HEK293T (cell line): ENCODE measurements at regions not wholly inside any gene's neighbourhood (a gene's known extent, or its start where the extent isn't known, plus 50 kb on each side); places are given as distances from the start of the nearest gene placed in this dataset.

Experiments
- CTCF ChIA-PET: fragments of 350-600 bp; formaldehyde crosslinking; extraction: SDS; loops from one replicate; lab custom pipeline; 2021; ENCODE audit warnings: antibody characterized with exemption, inconsistent platforms; lab: Yijun Ruan, JAX
- POLR2A ChIA-PET: fragments of 350-600 bp; formaldehyde crosslinking; extraction: SDS; loops from one replicate; lab custom pipeline; 2020; ENCODE audit warnings: antibody characterized with exemption, inconsistent platforms; lab: Yijun Ruan, JAX
- DNase-seq: peaks from one replicate; pipeline ENCODE4 v3.0.0; 2012; ENCODE audit warnings: mixed read lengths; ENCODE audit errors: extremely low spot score
- ARNT ChIP-seq: fragments of 450-650 bp; IDR thresholded peaks from 2 replicates; pipeline ENCODE4 v1.6.1; 2017; ENCODE audit warnings: mild to moderate bottlenecking
- BHLHE40 ChIP-seq: fragments of 450-650 bp; IDR thresholded peaks from 2 replicates; pipeline ENCODE4 v1.6.1; 2016; ENCODE audit warnings: mild to moderate bottlenecking, moderate library complexity, borderline replicate concordance
- CTBP1 ChIP-seq: fragments of 450-650 bp; IDR thresholded peaks from 2 replicates; pipeline ENCODE4 v1.6.1; 2016; ENCODE audit warnings: borderline replicate concordance
- ELF4 ChIP-seq: fragments of 450-650 bp; IDR thresholded peaks from 2 replicates; pipeline ENCODE4 v1.6.1; 2017; ENCODE audit warnings: antibody characterized with exemption
- FOXA1 ChIP-seq: fragments of 450-650 bp; IDR thresholded peaks from 2 replicates; pipeline ENCODE4 v1.6.1; 2016; ENCODE audit warnings: mild to moderate bottlenecking
- FOXK2 ChIP-seq: fragments of 450-650 bp; IDR thresholded peaks from 2 replicates; pipeline ENCODE4 v1.6.1; 2016; ENCODE audit warnings: mild to moderate bottlenecking
- FOXM1 ChIP-seq: fragments of 450-650 bp; IDR thresholded peaks from 2 replicates; pipeline ENCODE4 v1.6.1; 2017; ENCODE audit warnings: mild to moderate bottlenecking, borderline replicate concordance
- HDGF ChIP-seq: fragments of 450-650 bp; IDR thresholded peaks from 2 replicates; pipeline ENCODE4 v1.6.1; 2017; ENCODE audit warnings: antibody characterized with exemption, borderline replicate concordance
- L3MBTL2 ChIP-seq: fragments of 450-650 bp; conservative IDR thresholded peaks from 2 replicates; pipeline ENCODE4 v1.6.1; 2016; ENCODE audit warnings: mild to moderate bottlenecking
- LEF1 ChIP-seq: fragments of 450-650 bp; IDR thresholded peaks from 2 replicates; pipeline ENCODE4 v1.6.1; 2017; ENCODE audit warnings: mild to moderate bottlenecking, borderline replicate concordance
- NFRKB ChIP-seq: fragments of 450-650 bp; IDR thresholded peaks from 2 replicates; pipeline ENCODE4 v1.6.1; 2016; ENCODE audit warnings: mild to moderate bottlenecking, moderate library complexity
- SP1 ChIP-seq: fragments of 450-650 bp; IDR thresholded peaks from 2 replicates; pipeline ENCODE4 v1.6.1; 2017
- SUZ12 ChIP-seq: fragments of 450-650 bp; IDR thresholded peaks from 2 replicates; pipeline ENCODE4 v1.6.1; 2016; ENCODE audit warnings: mild to moderate bottlenecking
- TARDBP ChIP-seq: fragments of 450-650 bp; IDR thresholded peaks from 2 replicates; pipeline ENCODE4 v1.6.1; 2016
- ZNF384 ChIP-seq: fragments of 450-650 bp; IDR thresholded peaks from 2 replicates; pipeline ENCODE4 v1.6.1; 2016
- TF ChIP-seq, protein P1 (sequence below): fragments of 450-650 bp; IDR thresholded peaks from 2 replicates; pipeline ENCODE4 v1.6.1; 2016

DNA sequence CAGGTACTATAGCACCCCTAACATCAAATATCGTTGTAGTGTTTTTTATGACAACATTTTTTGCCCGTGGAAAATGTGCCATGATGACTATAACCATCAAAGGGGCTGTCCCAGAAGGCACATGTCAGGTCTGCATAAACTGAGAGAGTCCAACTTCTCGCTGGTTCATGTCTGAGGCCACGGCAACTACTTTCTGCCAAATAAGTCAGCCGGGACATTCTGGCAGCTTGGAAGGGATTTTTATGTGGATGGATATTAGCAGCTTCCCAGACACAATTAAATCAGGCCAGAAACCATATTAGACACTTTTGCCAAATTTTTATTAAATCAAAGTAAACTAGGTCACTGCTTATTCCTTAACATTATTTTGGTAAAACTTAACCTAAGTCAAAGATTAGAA lies 477.4 kb upstream of the FZD8 start:
- ChIA-PET POLR2A (no interaction called here), CTCF (no interaction called here)
- no peak for TF ChIP-seq FOXK2
- no peak for TF ChIP-seq BHLHE40
- TF ChIP-seq SP1 = no peak
- TF ChIP-seq HDGF = no peak
- TF ChIP-seq SUZ12 = no peak
- TF ChIP-seq L3MBTL2 = no peak
- TF ChIP-seq ARNT = no peak
- TF ChIP-seq ELF4 = no peak
- TF ChIP-seq, protein P1, sequence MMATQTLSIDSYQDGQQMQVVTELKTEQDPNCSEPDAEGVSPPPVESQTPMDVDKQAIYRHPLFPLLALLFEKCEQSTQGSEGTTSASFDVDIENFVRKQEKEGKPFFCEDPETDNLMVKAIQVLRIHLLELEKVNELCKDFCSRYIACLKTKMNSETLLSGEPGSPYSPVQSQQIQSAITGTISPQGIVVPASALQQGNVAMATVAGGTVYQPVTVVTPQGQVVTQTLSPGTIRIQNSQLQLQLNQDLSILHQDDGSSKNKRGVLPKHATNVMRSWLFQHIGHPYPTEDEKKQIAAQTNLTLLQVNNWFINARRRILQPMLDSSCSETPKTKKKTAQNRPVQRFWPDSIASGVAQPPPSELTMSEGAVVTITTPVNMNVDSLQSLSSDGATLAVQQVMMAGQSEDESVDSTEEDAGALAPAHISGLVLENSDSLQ = no peak
- no peak for TF ChIP-seq ZNF384
- TF ChIP-seq TARDBP = no peak
- no peak for TF ChIP-seq FOXA1
- TF ChIP-seq FOXM1 = no peak
- TF ChIP-seq LEF1 = no peak
- no peak for TF ChIP-seq CTBP1
- no peak for TF ChIP-seq NFRKB

DNA sequence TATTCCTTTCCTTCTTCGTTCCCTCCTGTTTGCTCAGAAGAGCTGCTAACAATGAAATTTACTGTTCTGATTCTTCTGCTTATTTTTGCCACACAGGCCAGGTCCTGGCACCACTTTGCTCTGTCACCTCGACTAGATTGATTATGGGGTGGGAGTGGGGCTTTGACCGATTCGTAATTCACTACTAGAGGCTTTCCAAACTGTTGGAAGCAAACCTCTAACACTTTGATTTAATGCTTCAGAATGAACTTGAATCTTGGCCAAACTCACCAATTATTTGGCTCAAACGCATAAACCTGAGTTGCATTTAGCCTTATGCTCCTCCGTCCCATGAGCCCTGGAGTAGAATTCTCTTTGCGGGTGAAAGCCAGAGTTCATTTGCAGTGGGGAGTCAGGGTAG lies 476.2 kb upstream of the FZD8 start:
- POLR2A ChIA-PET = no interaction called here
- TF ChIP-seq HDGF (no peak), LEF1 (no peak), FOXA1 (no peak), NFRKB (no peak), SP1 (no peak), ARNT (no peak), FOXM1 (no peak), ZNF384 (no peak), SUZ12 (no peak), FOXK2 (no peak), BHLHE40 (no peak), CTBP1 (no peak), ELF4 (no peak), L3MBTL2 (no peak)
- no peak for DNase-seq
- CTCF ChIA-PET = no interaction called here

More for the DNA sequence above, 477.4 kb upstream of the FZD8 start:
- no peak for DNase-seq

DNA sequence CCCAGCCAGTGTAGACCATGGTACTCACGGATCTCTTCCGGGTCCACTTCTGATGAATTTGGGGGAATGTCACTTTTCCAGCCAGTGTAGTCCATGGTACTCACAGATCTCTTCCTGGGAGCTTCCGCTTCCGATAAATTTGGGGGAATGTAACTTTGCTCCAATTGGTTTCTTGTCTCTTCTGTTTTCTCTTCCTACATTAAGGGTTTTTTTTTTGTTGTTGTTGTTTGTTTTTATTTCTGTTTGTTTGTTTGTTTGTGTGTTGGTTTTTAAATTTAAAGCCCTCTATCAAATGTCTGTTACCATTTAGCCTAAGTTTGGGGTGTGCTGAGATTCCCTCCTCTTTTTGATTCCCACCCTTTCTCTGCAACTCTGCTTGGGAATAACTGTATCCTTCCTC lies 475.8 kb upstream of the FZD8 start:
- ChIA-PET CTCF (no interaction called here), POLR2A (interaction anchor here (1.4 kb wide), 1 partner anchor 14 kb away, joined by 3 read pairs; no protein-coding TSS in a partner anchor)
- TF ChIP-seq L3MBTL2 = no peak
- no peak for TF ChIP-seq HDGF
- no peak for TF ChIP-seq ZNF384
- no peak for TF ChIP-seq LEF1
- TF ChIP-seq BHLHE40 = no peak
- TF ChIP-seq CTBP1 = no peak
- TF ChIP-seq FOXA1 = no peak
- TF ChIP-seq FOXK2 = no peak
- TF ChIP-seq, protein P1 = no peak
- TF ChIP-seq TARDBP = no peak
- TF ChIP-seq ARNT = no peak
- no peak for TF ChIP-seq SUZ12
- no peak for TF ChIP-seq ELF4
- TF ChIP-seq NFRKB = no peak
- TF ChIP-seq SP1 = no peak
- no peak for DNase-seq

DNA sequence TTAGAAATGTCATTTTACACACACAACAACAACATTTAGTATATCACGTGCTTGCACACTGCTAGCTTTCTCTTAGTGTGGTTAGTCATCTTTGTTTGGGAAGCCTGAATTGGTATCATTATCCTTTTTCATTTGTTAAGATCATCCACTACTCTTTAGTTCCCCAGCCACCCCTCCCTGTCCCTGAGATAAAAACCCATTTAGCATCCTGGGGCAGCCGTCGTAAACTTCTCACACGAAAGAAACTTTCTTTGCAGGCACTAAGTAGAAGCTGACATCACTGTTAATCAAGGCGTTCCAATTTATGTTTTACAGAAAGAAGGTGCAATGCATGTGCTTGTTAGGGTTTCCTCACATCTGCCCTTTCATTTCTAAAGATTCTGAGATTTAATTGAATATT lies 475.1 kb upstream of the FZD8 start:
- ChIA-PET CTCF (no interaction called here), POLR2A (interaction anchor here (1.4 kb wide), 1 partner anchor 14 kb away, joined by 3 read pairs; no protein-coding TSS in a partner anchor)
- no peak for DNase-seq
- TF ChIP-seq NFRKB (no peak), CTBP1 (no peak), FOXM1 (no peak), TARDBP (no peak), FOXA1 (no peak), L3MBTL2 (no peak), SUZ12 (no peak), ZNF384 (no peak), BHLHE40 (no peak)

DNA sequence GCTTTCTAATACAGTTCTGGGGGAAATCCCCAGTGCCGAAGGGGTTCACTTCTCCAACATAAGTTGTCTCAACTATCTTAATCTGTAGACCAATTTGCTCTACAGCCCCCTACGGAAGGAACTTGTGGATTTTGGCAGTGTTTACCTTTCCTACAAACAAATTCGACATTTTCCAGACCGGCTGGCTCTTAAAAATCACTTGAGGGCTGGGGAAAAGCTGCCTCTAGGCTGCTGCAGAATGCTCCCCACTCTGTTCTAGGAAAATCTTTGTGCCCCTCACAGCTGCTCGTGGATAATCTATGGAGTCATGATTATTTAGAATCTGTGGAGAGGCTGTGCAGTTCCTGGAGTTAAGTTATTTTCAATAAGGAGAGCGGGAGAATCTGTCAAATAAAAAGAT lies 474.6 kb upstream of the FZD8 start:
- TF ChIP-seq ARNT = no peak
- TF ChIP-seq SUZ12 = no peak
- no peak for TF ChIP-seq FOXK2
- TF ChIP-seq L3MBTL2 = no peak
- TF ChIP-seq TARDBP = no peak
- TF ChIP-seq ZNF384 = no peak
- TF ChIP-seq ELF4 = no peak
- TF ChIP-seq HDGF = no peak
- no peak for TF ChIP-seq FOXM1
- no peak for TF ChIP-seq BHLHE40
- TF ChIP-seq FOXA1 = no peak
- TF ChIP-seq, protein P1 = no peak
- TF ChIP-seq NFRKB = no peak
- no peak for TF ChIP-seq SP1
- no peak for TF ChIP-seq CTBP1
- CTCF ChIA-PET = no interaction called here
- DNase-seq = no peak
- POLR2A ChIA-PET = interaction anchor here (1.4 kb wide), 1 partner anchor 15 kb away, joined by 3 read pairs; no protein-coding TSS in a partner anchor

DNA sequence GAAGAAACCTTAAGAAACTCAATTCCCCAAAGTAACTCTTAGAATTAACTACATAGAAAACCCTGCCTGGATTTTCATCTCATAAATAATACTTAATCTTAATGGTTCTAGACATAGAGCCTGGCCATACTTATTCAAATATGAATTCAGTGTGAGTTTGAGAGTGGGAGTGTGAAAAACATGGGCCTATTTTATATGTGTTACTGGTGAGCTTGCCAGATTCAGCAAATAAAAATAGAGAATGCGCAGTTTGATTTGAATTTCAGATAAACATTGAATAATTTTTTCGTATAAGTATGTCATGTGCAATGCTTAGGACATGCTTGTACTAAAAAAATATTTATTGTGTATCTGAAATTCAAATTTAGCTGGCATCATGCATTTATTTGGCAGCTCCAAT lies 473.9 kb upstream of the FZD8 start:
- no peak for DNase-seq
- CTCF ChIA-PET = no interaction called here
- POLR2A ChIA-PET = no interaction called here
- TF ChIP-seq ELF4 (no peak), ARNT (no peak), FOXM1 (no peak), BHLHE40 (no peak)
